IMR-90 (cell line): ENCODE measurements at regions not wholly inside any gene's neighbourhood (a gene's known extent, or its start where the extent isn't known, plus 50 kb on each side); places are given as distances from the start of the nearest gene placed in this dataset.

Experiments
- ATAC-seq: fragments of 200-7000 bp; cut with Tn5 transposase; 2 replicates; pipeline ENCODE4 v1.9.1; 2020; ENCODE audit warnings: low read depth, mild to moderate bottlenecking, moderate library complexity
- BruUV-seq: library from RNA; stranded (reverse); fragments of 400-500 nt; replicated peaks from 2 replicates; lab custom pipeline; 2021; lab: Mats Ljungman, UMichigan
- CTCF ChIA-PET: fragments of 300-600 bp; formaldehyde crosslinking; extraction: SDS; loops from one replicate; lab custom pipeline; 2021; ENCODE audit warnings: antibody characterized with exemption; lab: Yijun Ruan, JAX
- POLR2A ChIA-PET: fragments of 300-600 bp; sonication (Branson Sonifier 250); formaldehyde crosslinking; loops from one replicate; lab custom pipeline; 2022; ENCODE audit warnings: antibody characterized with exemption; ENCODE audit not compliant: unreplicated experiment; lab: Charles Lee
- DNase-seq: peaks from one replicate; pipeline ENCODE4 v3.0.0; 2013
- H2AFZ ChIP-seq: replicated peaks from 2 replicates; pipeline ENCODE3; 2013; ENCODE audit warnings: low read length, mild to moderate bottlenecking; ENCODE audit not compliant: poor library complexity
- H2AK5ac ChIP-seq: 2 replicates; pipeline ENCODE4 v1.6.1; 2013; ENCODE audit warnings: low read depth, low read length, inconsistent platforms
- H2AK9ac ChIP-seq: replicated peaks from 2 replicates; pipeline ENCODE3; 2013; ENCODE audit warnings: mild to moderate bottlenecking, low read depth, low read length, moderate library complexity; ENCODE audit not compliant: poor library complexity
- H2BK120ac ChIP-seq: 2 replicates; pipeline ENCODE4 v1.6.1; 2013; ENCODE audit warnings: low read depth, low read length, inconsistent platforms
- H2BK15ac ChIP-seq: 3 replicates; pipeline ENCODE4 v1.6.1; 2013; ENCODE audit warnings: low read depth, low read length, inconsistent platforms
- H2BK20ac ChIP-seq: 2 replicates; pipeline ENCODE4 v1.6.1; 2013; ENCODE audit warnings: low read depth, mild to moderate bottlenecking, inconsistent platforms, low read length, moderate library complexity
- H2BK5ac ChIP-seq: 2 replicates; pipeline ENCODE4 v1.6.1; 2013; ENCODE audit warnings: mild to moderate bottlenecking, low read depth, low read length, inconsistent platforms; ENCODE audit not compliant: poor library complexity, severe bottlenecking
- H3K14ac ChIP-seq: replicated peaks from 2 replicates; pipeline ENCODE4 v1.6.1; 2013; ENCODE audit warnings: low read depth, low read length, inconsistent platforms
- H3K18ac ChIP-seq: 2 replicates; pipeline ENCODE4 v1.6.1; 2013; ENCODE audit warnings: low read depth, low read length, control low read depth
- H3K23ac ChIP-seq: 2 replicates; pipeline ENCODE4 v1.6.1; 2013; ENCODE audit warnings: low read depth, low read length, inconsistent platforms
- H3K27ac ChIP-seq: 2 replicates; pipeline ENCODE4 v1.5.1; 2013; ENCODE audit warnings: mild to moderate bottlenecking, control low read depth, low read length; ENCODE audit not compliant: insufficient read depth
- H3K27me3 ChIP-seq: 2 replicates; pipeline ENCODE4 v1.6.1; 2013; ENCODE audit warnings: low read length; ENCODE audit not compliant: control insufficient read depth, insufficient read depth
- H3K36me3 ChIP-seq: 2 replicates; pipeline ENCODE4 v1.6.1; 2013; ENCODE audit warnings: low read length, mixed read lengths; ENCODE audit not compliant: control insufficient read depth, insufficient read depth
- H3K4ac ChIP-seq: 2 replicates; pipeline ENCODE4 v1.6.1; 2013; ENCODE audit warnings: low read depth, low read length, inconsistent platforms
- H3K4me1 ChIP-seq: 2 replicates; pipeline ENCODE4 v1.6.1; 2013; ENCODE audit warnings: low read length, mixed read lengths; ENCODE audit not compliant: control insufficient read depth, insufficient read depth
- H3K4me2 ChIP-seq: 2 replicates; pipeline ENCODE4 v1.6.1; 2013; ENCODE audit warnings: low read depth, mild to moderate bottlenecking, control low read depth, low read length, moderate library complexity
- H3K4me3 ChIP-seq: 2 replicates; pipeline ENCODE4 v1.5.1; 2013; ENCODE audit warnings: low read depth, mild to moderate bottlenecking, control low read depth, low read length, moderate library complexity; ENCODE audit not compliant: insufficient read depth
- H3K56ac ChIP-seq: 2 replicates; pipeline ENCODE4 v1.6.1; 2013; ENCODE audit warnings: low read length, inconsistent platforms; ENCODE audit not compliant: insufficient read depth; ENCODE audit errors: extremely low read depth
- H3K79me1 ChIP-seq, 2 experiments: 2 replicates each; pipeline ENCODE4 v1.6.1; 2013; ENCODE audit warnings: low read length in 2 of 2, inconsistent platforms in 1 of 2, low read depth in 1 of 2
- H3K9ac ChIP-seq: 2 replicates; pipeline ENCODE4 v1.6.1; 2013; ENCODE audit warnings: low read depth, low read length, control low read depth
- H3K9me1 ChIP-seq: 2 replicates; pipeline ENCODE4 v1.6.1; 2013; ENCODE audit warnings: low read length, inconsistent platforms; ENCODE audit not compliant: insufficient read depth
- H3K9me3 ChIP-seq: 2 replicates; pipeline ENCODE4 v1.6.1; 2013; ENCODE audit warnings: low read length; ENCODE audit not compliant: control insufficient read depth, insufficient read depth
- H4K20me1 ChIP-seq: 2 replicates; pipeline ENCODE4 v1.6.1; 2013; ENCODE audit warnings: low read length, inconsistent platforms; ENCODE audit not compliant: insufficient read depth
- H4K5ac ChIP-seq: 2 replicates; pipeline ENCODE4 v1.6.1; 2013; ENCODE audit warnings: mild to moderate bottlenecking, low read depth, low read length, control low read depth
- H4K8ac ChIP-seq, 2 experiments: 2 replicates each; pipeline ENCODE4 v1.6.1; 2013; ENCODE audit warnings: low read depth in 2 of 2, low read length in 2 of 2, control low read depth in 1 of 2, inconsistent platforms in 1 of 2
- H4K91ac ChIP-seq: 2 replicates; pipeline ENCODE4 v1.6.1; 2013; ENCODE audit warnings: low read depth, low read length, inconsistent platforms; ENCODE audit not compliant: insufficient read depth
- BHLHE40 ChIP-seq: fragments of 150-350 bp; IDR thresholded peaks from 2 replicates; pipeline ENCODE4 v1.6.1; 2016; ENCODE audit warnings: mild to moderate bottlenecking, low read depth, low read length
- CHD1 ChIP-seq: IDR thresholded peaks from 2 replicates; pipeline ENCODE4 v1.6.1; 2012; ENCODE audit warnings: low read depth, low read length, improper control_type of control experiment
- MAFK ChIP-seq: IDR thresholded peaks from 2 replicates; pipeline ENCODE4 v1.6.1; 2012; ENCODE audit warnings: low read depth, low read length, improper control_type of control experiment
- MAZ ChIP-seq: IDR thresholded peaks from 2 replicates; pipeline ENCODE4 v1.6.1; 2012; ENCODE audit warnings: low read depth, mild to moderate bottlenecking, low read length, improper control_type of control experiment, moderate library complexity, borderline replicate concordance
- MXI1 ChIP-seq: IDR thresholded peaks from 2 replicates; pipeline ENCODE4 v1.6.1; 2012; ENCODE audit warnings: low read depth, mild to moderate bottlenecking, low read length, moderate library complexity, borderline replicate concordance
- POLR2A ChIP-seq: IDR thresholded peaks from 2 replicates; pipeline ENCODE4 v1.6.1; 2012; ENCODE audit warnings: mild to moderate bottlenecking, low read depth, low read length
- RAD21 ChIP-seq: IDR thresholded peaks from 2 replicates; pipeline ENCODE4 v1.6.1; 2012; ENCODE audit warnings: low read length, improper control_type of control experiment
- RCOR1 ChIP-seq: IDR thresholded peaks from 2 replicates; pipeline ENCODE4 v1.6.1; 2012; ENCODE audit warnings: mild to moderate bottlenecking, low read length, improper control_type of control experiment; ENCODE audit not compliant: insufficient replicate concordance
- RFX5 ChIP-seq: IDR thresholded peaks from 2 replicates; pipeline ENCODE4 v1.8.0; 2012; ENCODE audit warnings: low read depth, mild to moderate bottlenecking, low read length, moderate library complexity
- SMC3 ChIP-seq: fragments of 150-350 bp; IDR thresholded peaks from 2 replicates; pipeline ENCODE4 v1.6.1; 2016; ENCODE audit warnings: low read depth, mild to moderate bottlenecking, antibody characterized with exemption, low read length, moderate library complexity
- WGBS, 2 experiments: methylation state at CpG; one replicate each; pipeline versions ENCODE4 v1.1.5 to v1.1.7; 2013; ENCODE audit warnings: missing lambda C conversion rate in 2 of 2; ENCODE audit not compliant: insufficient read length in 1 of 2; ENCODE audit errors: extremely low coverage in 2 of 2; 5-methylcytosine and 5-hydroxymethylcytosine counted together
- dilution Hi-C: fragments of 300-500 bp; cut with HindIII; formaldehyde crosslinking; loops from one replicate; pipeline ENCODE4 v1.14.3; 2018; ENCODE audit warnings: low sequenced_read_pairs; ENCODE audit not compliant: unreplicated experiment
- in situ Hi-C: fragments of 300-500 bp; cut with MboI; formaldehyde crosslinking; loops from 3 replicates; pipeline ENCODE4 v1.14.3; 2019; ENCODE audit warnings: low sequenced_read_pairs, inconsistent platforms, mixed read lengths
- intact Hi-C: fragments of 100-400 bp; cut with micrococcal nuclease; formaldehyde crosslinking; loops from 2 replicates; pipeline ENCODE4 v1.10.0; 2022
- TF ChIP-seq, protein P1 (sequence below): conservative IDR thresholded peaks from 2 replicates; pipeline ENCODE4 v1.5.1; 2012; ENCODE audit warnings: mild to moderate bottlenecking, low read depth, low read length, improper control_type of control experiment
- TF ChIP-seq, protein P2 (sequence below): fragments of 150-350 bp; IDR thresholded peaks from 2 replicates; pipeline ENCODE4 v1.6.1; 2017; ENCODE audit warnings: mild to moderate bottlenecking, antibody characterized with exemption, low read length, low read depth
- TF ChIP-seq, protein P3 (sequence below): fragments of 150-350 bp; IDR thresholded peaks from 2 replicates; pipeline ENCODE4 v1.6.1; 2016; ENCODE audit warnings: low read depth, mild to moderate bottlenecking, low read length, moderate library complexity, borderline replicate concordance

DNA sequence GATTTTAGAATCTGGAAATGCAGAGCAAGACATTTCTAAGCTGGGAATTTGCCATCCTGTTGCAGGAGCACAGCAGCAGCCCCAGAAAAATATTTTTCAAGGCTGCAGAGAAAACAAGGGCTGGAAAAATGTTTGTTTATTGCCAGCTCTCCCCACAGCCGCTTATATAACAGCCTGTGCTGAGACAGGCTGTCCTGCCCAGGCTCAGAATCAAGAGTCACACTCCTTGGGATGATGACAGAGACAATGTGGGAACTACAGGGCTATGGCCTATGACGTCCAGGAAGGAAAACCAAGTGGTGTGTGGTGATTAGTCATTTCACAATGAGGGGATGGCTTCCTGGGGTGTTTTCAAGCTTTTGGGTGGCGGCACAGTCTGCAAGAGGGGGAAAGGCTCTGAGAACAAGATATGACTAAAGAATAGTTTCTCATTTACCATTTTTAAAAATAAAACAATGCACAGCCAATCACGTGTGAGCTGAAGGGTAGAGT, 136.3 kb upstream of the SERP2 start (continued):
- no peak for TF ChIP-seq CHD1

DNA sequence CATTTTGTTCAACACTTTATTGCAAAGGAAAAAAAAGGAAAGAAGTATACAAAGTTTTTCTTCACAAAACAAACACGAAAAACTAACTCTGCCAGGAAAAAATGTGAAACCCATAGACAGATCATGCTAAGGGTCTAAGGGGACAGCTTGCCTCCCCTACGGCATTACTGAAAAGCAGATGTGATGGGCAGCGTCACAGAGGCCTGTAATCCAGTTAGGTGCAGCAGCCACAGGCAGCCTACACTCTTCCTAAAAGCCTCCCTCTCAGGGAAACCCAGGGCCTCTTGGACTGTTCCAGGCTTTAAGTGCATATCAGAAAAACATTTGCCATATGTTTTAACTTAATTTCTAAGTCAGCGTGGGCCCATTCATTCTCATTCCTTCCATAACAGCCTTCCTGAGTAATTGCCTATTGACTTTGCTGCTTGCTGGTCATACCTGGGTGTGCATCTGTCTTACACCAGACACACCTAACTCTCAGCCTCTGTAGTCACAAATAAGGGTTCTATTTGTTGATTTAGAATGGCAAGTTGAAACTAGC, 135.7 kb upstream of the SERP2 start:
- Histone ChIP-seq H3K27me3 (no peaks in the 10 kb centered on the region), H4K91ac (peak overlapping the region; percentile 40; the same call in 1 of the 2 replicates), H2AK9ac (no peak overlapping the region), H3K4ac (peak overlapping the region; percentile 76), H2BK5ac (peak overlapping the region; percentile 48), H3K27ac (peak overlapping the region; percentile 52), H3K9me3 (no peaks in the 10 kb centered on the region), H4K8ac (peak overlapping the region in 1 of 2 experiments; percentile 72; a peak in 1 of 4 replicates), H3K18ac (no peak overlapping the region), H2BK15ac (peak overlapping the region; percentile 51; the same call in 2 of the 3 replicates), H2BK20ac (no peak overlapping the region), H3K23ac (peak overlapping the region; percentile 46), H3K56ac (no peak overlapping the region), H3K14ac (0 out of 2 replicates have a peak overlapping the region, but pooled peaks have one; percentile 18), H2AFZ (peak overlapping the region; percentile 70), H3K79me1 (no peaks in the 10 kb centered on the region), H2BK120ac (peak overlapping the region; percentile 66; the same call in 1 of the 2 replicates), H3K4me2 (peak overlapping the region; percentile 11), H3K36me3 (no peaks in the 10 kb centered on the region), H4K5ac (no peak overlapping the region; the same call in 1 of the 2 replicates), H3K4me3 (no peak overlapping the region), H2AK5ac (peak overlapping the region; percentile 86; the same call in 1 of the 2 replicates), H3K9ac (no peak overlapping the region), H3K9me1 (peaks cover 10% of the 10 kb centered on the region), H4K20me1 (peaks cover 4% of the 10 kb centered on the region), H3K4me1 (peaks cover 10% of the 10 kb centered on the region)
- ATAC-seq (peak; percentile 72), DNase-seq (peak; percentile 79)
- 0% methylated on average over 2 of the region's 4 CpGs; no CpG with 5 or more reads in 1 of the 2 experiments for WGBS, 2 experiments
- POLR2A ChIA-PET = no interaction called here
- intact Hi-C loops (loop anchor here (10.0 kb wide), 1 partner anchor 183 kb away; no protein-coding TSS in a partner anchor), in situ Hi-C loops (loop anchor here (10.0 kb wide), 1 partner anchor 197 kb away; no protein-coding TSS in a partner anchor), dilution Hi-C loops (no loop called here)
- CTCF ChIA-PET = no interaction called here
- no TSS peak for BruUV-seq
- TF ChIP-seq MXI1 = no peak
- TF ChIP-seq, protein P1, sequence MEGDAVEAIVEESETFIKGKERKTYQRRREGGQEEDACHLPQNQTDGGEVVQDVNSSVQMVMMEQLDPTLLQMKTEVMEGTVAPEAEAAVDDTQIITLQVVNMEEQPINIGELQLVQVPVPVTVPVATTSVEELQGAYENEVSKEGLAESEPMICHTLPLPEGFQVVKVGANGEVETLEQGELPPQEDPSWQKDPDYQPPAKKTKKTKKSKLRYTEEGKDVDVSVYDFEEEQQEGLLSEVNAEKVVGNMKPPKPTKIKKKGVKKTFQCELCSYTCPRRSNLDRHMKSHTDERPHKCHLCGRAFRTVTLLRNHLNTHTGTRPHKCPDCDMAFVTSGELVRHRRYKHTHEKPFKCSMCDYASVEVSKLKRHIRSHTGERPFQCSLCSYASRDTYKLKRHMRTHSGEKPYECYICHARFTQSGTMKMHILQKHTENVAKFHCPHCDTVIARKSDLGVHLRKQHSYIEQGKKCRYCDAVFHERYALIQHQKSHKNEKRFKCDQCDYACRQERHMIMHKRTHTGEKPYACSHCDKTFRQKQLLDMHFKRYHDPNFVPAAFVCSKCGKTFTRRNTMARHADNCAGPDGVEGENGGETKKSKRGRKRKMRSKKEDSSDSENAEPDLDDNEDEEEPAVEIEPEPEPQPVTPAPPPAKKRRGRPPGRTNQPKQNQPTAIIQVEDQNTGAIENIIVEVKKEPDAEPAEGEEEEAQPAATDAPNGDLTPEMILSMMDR = no peak
- TF ChIP-seq MAZ = no peak
- no peak for TF ChIP-seq MAFK
- TF ChIP-seq, protein P2, sequence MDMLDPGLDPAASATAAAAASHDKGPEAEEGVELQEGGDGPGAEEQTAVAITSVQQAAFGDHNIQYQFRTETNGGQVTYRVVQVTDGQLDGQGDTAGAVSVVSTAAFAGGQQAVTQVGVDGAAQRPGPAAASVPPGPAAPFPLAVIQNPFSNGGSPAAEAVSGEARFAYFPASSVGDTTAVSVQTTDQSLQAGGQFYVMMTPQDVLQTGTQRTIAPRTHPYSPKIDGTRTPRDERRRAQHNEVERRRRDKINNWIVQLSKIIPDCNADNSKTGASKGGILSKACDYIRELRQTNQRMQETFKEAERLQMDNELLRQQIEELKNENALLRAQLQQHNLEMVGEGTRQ = no peak
- TF ChIP-seq POLR2A = no peak
- no peak for TF ChIP-seq BHLHE40
- TF ChIP-seq RCOR1 = no peak
- TF ChIP-seq SMC3 = no peak
- TF ChIP-seq RAD21 = no peak
- TF ChIP-seq, protein P3, sequence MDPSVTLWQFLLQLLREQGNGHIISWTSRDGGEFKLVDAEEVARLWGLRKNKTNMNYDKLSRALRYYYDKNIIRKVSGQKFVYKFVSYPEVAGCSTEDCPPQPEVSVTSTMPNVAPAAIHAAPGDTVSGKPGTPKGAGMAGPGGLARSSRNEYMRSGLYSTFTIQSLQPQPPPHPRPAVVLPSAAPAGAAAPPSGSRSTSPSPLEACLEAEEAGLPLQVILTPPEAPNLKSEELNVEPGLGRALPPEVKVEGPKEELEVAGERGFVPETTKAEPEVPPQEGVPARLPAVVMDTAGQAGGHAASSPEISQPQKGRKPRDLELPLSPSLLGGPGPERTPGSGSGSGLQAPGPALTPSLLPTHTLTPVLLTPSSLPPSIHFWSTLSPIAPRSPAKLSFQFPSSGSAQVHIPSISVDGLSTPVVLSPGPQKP = no peak
- TF ChIP-seq RFX5 = no peak
